ENCODE measurements at regions not wholly inside any gene's neighbourhood (a gene's known extent, or its start where the extent isn't known, plus 50 kb on each side); places are given as distances from the start of the nearest gene placed in this dataset.
"Not testable (repeated sequence)": the region's sequence is repeated elsewhere in the genome, so short reads cannot be mapped to it uniquely, and the experiment has no call there.

DNA sequence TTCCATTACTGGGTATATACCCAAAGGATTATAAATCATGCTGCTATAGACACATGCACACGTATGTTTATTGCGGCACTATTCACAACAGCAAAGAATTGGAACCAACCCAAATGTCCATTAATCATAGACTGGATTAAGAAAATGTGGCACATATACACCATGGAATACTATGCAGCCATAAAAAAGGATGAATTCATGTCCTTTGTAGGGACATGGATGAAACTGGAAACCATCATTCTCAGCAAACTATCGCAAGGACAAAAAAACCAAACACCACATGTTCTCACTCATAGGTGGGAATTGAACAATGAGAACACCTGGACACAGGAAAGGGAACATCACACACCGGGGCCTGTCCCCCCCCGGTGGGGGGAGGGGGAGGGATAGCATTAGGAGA lies 363.7 kb upstream of the FMR1 start:
- TF ChIP-seq, protein P1, sequence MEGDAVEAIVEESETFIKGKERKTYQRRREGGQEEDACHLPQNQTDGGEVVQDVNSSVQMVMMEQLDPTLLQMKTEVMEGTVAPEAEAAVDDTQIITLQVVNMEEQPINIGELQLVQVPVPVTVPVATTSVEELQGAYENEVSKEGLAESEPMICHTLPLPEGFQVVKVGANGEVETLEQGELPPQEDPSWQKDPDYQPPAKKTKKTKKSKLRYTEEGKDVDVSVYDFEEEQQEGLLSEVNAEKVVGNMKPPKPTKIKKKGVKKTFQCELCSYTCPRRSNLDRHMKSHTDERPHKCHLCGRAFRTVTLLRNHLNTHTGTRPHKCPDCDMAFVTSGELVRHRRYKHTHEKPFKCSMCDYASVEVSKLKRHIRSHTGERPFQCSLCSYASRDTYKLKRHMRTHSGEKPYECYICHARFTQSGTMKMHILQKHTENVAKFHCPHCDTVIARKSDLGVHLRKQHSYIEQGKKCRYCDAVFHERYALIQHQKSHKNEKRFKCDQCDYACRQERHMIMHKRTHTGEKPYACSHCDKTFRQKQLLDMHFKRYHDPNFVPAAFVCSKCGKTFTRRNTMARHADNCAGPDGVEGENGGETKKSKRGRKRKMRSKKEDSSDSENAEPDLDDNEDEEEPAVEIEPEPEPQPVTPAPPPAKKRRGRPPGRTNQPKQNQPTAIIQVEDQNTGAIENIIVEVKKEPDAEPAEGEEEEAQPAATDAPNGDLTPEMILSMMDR (IDR thresholded peaks at IDR 0.05): not testable (repeated sequence)
- not testable (repeated sequence) for TF ChIP-seq POLR2AphosphoS5 (IDR thresholded peaks at IDR 0.05)

Measured in breast epithelium (tissue), 3 donors.